Osteoblast (primary cell): ENCODE measurements at regions not wholly inside any gene's neighbourhood (a gene's known extent, or its start where the extent isn't known, plus 50 kb on each side); places are given as distances from the start of the nearest gene placed in this dataset.
"Not testable (repeated sequence)": the region's sequence is repeated elsewhere in the genome, so short reads cannot be mapped to it uniquely, and the experiment has no call there.

Source experiments
- DNase-seq: peaks from one replicate; pipeline ENCODE4 v3.0.0; 2011; ENCODE audit warnings: low spot score, mixed read lengths; ENCODE audit not compliant: insufficient read length; ENCODE audit errors: missing footprints
- H2AFZ ChIP-seq: 2 replicates; pipeline ENCODE4 v1.6.0; 2011; ENCODE audit warnings: mild to moderate bottlenecking, low read length
- H3K27ac ChIP-seq: 2 replicates; pipeline ENCODE4 v1.5.1; 2011; ENCODE audit warnings: mild to moderate bottlenecking, low read depth, low read length, moderate library complexity
- H3K27me3 ChIP-seq: 2 replicates; pipeline ENCODE4 v1.6.0; 2012; ENCODE audit warnings: mild to moderate bottlenecking, control low read depth, inconsistent platforms, low read length, moderate library complexity; ENCODE audit not compliant: insufficient read depth
- H3K36me3 ChIP-seq: 2 replicates; pipeline ENCODE4 v1.5.1; 2011; ENCODE audit warnings: mild to moderate bottlenecking, low read length, control low read depth, moderate library complexity; ENCODE audit not compliant: insufficient read depth
- H3K4me1 ChIP-seq: 2 replicates; pipeline ENCODE4 v1.5.1; 2011; ENCODE audit warnings: mild to moderate bottlenecking, low read length, control low read depth, moderate library complexity; ENCODE audit not compliant: insufficient read depth
- H3K4me2 ChIP-seq: 2 replicates; pipeline ENCODE4 v1.6.0; 2011; ENCODE audit warnings: mild to moderate bottlenecking, low read length; ENCODE audit not compliant: insufficient read depth
- H3K4me3 ChIP-seq: fragments of 200-600 bp; sonication (generic); 3 replicates; pipeline ENCODE4 v1.5.1; 2012; ENCODE audit warnings: mild to moderate bottlenecking, low read length, inconsistent platforms; ENCODE audit not compliant: insufficient read depth
- H3K79me2 ChIP-seq: 2 replicates; pipeline ENCODE4 v1.6.0; 2012; ENCODE audit warnings: mild to moderate bottlenecking, low read length, control low read depth, inconsistent platforms; ENCODE audit not compliant: insufficient read depth
- H3K9me3 ChIP-seq: 2 replicates; pipeline ENCODE4 v1.5.1; 2011; ENCODE audit warnings: low read depth, low read length, control low read depth
- H4K20me1 ChIP-seq: 2 replicates; pipeline ENCODE4 v1.6.0; 2012; ENCODE audit warnings: mild to moderate bottlenecking, low read length, control low read depth; ENCODE audit not compliant: insufficient read depth
- TF ChIP-seq, protein P1 (sequence below): IDR thresholded peaks from 2 replicates; pipeline ENCODE4 v1.5.1; 2011; ENCODE audit warnings: mild to moderate bottlenecking, low read depth, low read length, moderate library complexity; ENCODE audit errors: extremely low read depth

DNA sequence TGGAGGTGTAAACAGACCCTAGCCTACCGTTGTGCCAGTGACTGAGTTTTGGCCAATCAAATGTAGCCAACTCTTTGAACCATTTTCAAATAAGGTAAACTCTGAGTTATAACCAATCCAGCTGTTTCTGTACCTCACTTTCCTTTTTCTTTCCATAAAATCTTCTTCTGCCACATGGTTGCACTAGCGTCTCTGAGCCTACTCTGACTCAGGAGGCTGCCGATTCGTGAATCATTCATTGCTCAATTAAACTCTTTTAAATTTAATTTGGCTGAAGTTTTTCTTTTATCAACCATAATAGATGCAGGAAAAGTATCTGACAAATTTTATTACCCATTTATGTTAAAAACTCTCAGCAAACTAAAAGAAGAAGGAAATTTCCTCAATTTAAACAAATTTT lies 111.5 kb upstream of the LYPLAL1 start:
- no peaks in the 10 kb centered on the region for H3K9me3 ChIP-seq
- TF ChIP-seq, protein P1, sequence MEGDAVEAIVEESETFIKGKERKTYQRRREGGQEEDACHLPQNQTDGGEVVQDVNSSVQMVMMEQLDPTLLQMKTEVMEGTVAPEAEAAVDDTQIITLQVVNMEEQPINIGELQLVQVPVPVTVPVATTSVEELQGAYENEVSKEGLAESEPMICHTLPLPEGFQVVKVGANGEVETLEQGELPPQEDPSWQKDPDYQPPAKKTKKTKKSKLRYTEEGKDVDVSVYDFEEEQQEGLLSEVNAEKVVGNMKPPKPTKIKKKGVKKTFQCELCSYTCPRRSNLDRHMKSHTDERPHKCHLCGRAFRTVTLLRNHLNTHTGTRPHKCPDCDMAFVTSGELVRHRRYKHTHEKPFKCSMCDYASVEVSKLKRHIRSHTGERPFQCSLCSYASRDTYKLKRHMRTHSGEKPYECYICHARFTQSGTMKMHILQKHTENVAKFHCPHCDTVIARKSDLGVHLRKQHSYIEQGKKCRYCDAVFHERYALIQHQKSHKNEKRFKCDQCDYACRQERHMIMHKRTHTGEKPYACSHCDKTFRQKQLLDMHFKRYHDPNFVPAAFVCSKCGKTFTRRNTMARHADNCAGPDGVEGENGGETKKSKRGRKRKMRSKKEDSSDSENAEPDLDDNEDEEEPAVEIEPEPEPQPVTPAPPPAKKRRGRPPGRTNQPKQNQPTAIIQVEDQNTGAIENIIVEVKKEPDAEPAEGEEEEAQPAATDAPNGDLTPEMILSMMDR = no peak
- H2AFZ ChIP-seq = no peak overlapping the region
- no peak overlapping the region for H3K4me3 ChIP-seq
- no peak for DNase-seq
- no peaks in the 10 kb centered on the region for H3K36me3 ChIP-seq
- peaks cover 9% of the 10 kb centered on the region for H3K4me1 ChIP-seq
- no peaks in the 10 kb centered on the region for H3K79me2 ChIP-seq
- no peaks in the 10 kb centered on the region for H4K20me1 ChIP-seq
- no peak overlapping the region for H3K4me2 ChIP-seq
- H3K27ac ChIP-seq = peak overlapping the region; percentile 23
- no peaks in the 10 kb centered on the region for H3K27me3 ChIP-seq

DNA sequence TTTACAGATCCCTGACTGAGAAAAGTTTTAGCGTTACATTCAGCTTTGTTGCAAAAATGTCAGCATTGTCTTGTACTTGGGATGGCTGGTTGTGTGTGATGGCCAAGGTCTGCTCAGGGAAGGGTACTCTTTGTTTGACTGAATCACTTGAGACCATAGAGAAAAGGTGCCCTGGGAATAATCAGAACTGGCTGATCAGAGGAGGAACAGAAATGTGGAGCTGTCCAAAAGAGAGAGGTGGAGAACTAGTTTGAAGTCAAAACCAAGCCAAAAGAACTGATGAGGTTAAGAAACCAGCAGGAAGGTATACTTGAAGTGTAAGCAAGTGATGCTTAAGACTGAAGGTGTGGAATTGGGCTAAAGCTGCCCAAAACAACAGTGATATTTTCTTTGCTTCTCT lies 107.6 kb upstream of the LYPLAL1 start:
- no peaks in the 10 kb centered on the region for H3K27me3 ChIP-seq
- peak overlapping the region; percentile 67 for H3K27ac ChIP-seq
- H3K79me2 ChIP-seq = no peaks in the 10 kb centered on the region
- no peaks in the 10 kb centered on the region for H3K9me3 ChIP-seq
- H3K4me1 ChIP-seq = peaks cover 9% of the 10 kb centered on the region
- no peaks in the 10 kb centered on the region for H4K20me1 ChIP-seq
- H3K4me3 ChIP-seq = no peak overlapping the region
- no peak for DNase-seq
- peak overlapping the region; percentile 20 for H2AFZ ChIP-seq
- no peak overlapping the region for H3K4me2 ChIP-seq
- H3K36me3 ChIP-seq = no peaks in the 10 kb centered on the region
- TF ChIP-seq, protein P1 = no peak

DNA sequence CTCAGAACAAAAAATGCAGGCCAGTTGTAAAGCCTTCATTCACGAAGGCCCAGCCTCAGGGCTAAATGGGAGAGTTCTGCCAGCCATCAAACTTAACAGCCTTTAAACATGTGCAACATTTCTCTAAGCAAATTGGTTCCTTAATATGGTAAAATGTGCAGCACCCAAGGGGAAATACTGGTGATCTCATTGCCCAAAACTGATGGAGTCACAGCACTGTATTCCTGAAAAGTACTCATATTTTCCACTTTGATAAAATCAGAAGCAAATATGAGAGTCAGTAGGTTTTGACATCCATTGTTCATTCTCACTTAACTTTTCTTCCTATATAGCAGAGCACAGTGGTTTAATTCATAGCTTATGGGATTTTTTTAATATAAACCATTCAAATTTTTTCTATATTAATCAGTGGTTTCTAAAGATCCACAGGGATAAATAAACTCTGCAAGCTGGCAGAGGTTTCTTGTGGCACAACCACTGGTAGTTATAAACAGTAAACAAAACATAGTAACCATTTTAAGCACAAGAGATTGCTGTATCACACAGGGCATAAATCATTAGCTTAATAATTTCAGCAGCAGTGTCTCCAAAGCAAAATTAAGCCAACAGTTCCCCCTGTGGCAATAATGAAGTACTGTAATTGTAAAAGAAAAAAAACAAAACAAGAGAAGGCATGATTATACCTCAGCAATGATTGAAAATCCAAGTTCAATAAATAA lies 106.9 kb upstream of the LYPLAL1 start:
- no peak overlapping the region for H3K4me3 ChIP-seq
- TF ChIP-seq, protein P1 = peak; percentile 59
- peaks cover 9% of the 10 kb centered on the region for H3K4me1 ChIP-seq
- H3K27me3 ChIP-seq = no peaks in the 10 kb centered on the region
- no peak overlapping the region for H3K4me2 ChIP-seq
- peak; percentile 15 for DNase-seq
- no peaks in the 10 kb centered on the region for H4K20me1 ChIP-seq
- H3K36me3 ChIP-seq = no peaks in the 10 kb centered on the region
- peak overlapping the region; percentile 67 for H3K27ac ChIP-seq
- H3K79me2 ChIP-seq = no peaks in the 10 kb centered on the region
- H3K9me3 ChIP-seq = no peaks in the 10 kb centered on the region
- no peak overlapping the region for H2AFZ ChIP-seq

DNA sequence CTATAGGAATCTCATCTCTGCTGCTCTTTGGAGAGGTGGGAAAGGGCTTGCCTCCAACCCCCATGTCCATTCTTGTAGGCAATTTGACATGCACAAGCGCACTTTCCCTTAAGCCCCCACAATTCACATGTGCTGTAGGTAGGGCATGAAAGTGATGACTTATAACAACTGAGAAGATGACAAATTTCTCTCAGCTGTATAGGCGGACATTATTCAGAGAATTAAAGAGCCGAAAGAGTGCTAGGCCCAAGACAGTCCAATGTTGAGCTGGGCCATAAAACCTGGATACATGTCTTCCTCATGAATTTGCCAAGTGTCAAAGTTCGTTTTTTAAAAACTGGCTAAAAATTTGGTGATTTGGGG lies 106.3 kb upstream of the LYPLAL1 start:
- Histone ChIP-seq H2AFZ (no peak overlapping the region), H3K4me1 (peaks cover 9% of the 10 kb centered on the region), H3K4me3 (no peak overlapping the region), H3K27ac (peak overlapping the region; percentile 67), H3K4me2 (no peak overlapping the region), H3K36me3 (no peaks in the 10 kb centered on the region), H4K20me1 (no peaks in the 10 kb centered on the region), H3K27me3 (no peaks in the 10 kb centered on the region), H3K79me2 (no peaks in the 10 kb centered on the region), H3K9me3 (no peaks in the 10 kb centered on the region)
- DNase-seq = no peak
- TF ChIP-seq, protein P1 = no peak

DNA sequence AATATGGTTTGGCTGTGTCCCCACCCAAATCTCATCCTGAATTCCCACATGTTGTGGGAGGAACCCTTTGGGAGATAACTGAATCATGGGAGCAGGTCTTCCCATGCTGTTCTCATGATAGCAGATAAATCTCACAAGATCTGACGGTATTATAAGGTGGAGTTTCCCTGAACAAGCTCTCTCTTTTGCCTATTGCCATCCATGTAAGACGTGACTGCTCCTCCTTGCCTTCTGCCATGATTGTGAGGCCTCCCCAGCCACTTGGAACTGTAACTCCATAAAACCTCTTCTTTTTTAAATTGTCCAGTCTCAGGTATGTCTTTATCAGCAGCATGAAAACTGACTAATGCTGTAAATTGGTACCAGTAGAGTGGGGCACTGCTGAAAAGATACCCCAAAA lies 103.3 kb upstream of the LYPLAL1 start:
- DNase-seq, H3K9me3 ChIP-seq, H2AFZ ChIP-seq, H3K4me3 ChIP-seq, H4K20me1 ChIP-seq, H3K36me3 ChIP-seq, H3K4me2 ChIP-seq, H3K27me3 ChIP-seq, H3K27ac ChIP-seq, H3K79me2 ChIP-seq: not testable (repeated sequence)
- H3K4me1 ChIP-seq = peaks cover 14% of the 10 kb centered on the region
